SU-DHL-6 (cell line): ENCODE measurements at regions not wholly inside any gene's neighbourhood (a gene's known extent, or its start where the extent isn't known, plus 50 kb on each side); places are given as distances from the start of the nearest gene placed in this dataset.

Experiments
- EZH2phosphoT487 ChIP-seq: fragments of 200-600 bp; sonication (generic), shearing (Covaris generic); conservative IDR thresholded peaks from 2 replicates; pipeline ENCODE4 v1.6.1; 2018; ENCODE audit warnings: mild to moderate bottlenecking, antibody characterized with exemption, low read length, moderate library complexity, mixed read lengths
- TF ChIP-seq, protein P1 (sequence below): fragments of 200-600 bp; sonication (generic); IDR thresholded peaks from one replicate; pipeline ENCODE4 v1.5.1; 2017; ENCODE audit warnings: antibody characterized with exemption, mild to moderate bottlenecking, low read length, moderate library complexity; ENCODE audit not compliant: insufficient read depth, poor library complexity, severe bottlenecking

DNA sequence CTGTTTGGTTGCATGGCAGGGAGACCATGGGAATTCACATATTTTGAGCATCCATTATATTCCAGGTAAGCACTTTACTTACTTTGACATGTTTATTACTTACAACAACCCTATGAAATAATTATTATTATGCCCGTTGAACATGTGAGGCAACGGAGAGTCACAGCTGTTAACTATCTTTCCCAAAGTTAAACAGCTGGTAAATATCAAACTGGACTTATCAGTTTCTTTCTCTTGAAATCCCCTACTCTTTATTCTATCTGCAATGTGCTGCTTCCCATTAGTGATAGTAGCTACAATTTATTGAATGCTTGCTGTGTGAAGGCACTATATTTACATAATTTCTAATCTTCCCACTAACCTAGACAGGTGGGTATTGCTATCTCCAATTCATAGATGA is 847.7 kb upstream of the MAP3K7 start:
- TF ChIP-seq EZH2phosphoT487 = no peak
- TF ChIP-seq, protein P1, sequence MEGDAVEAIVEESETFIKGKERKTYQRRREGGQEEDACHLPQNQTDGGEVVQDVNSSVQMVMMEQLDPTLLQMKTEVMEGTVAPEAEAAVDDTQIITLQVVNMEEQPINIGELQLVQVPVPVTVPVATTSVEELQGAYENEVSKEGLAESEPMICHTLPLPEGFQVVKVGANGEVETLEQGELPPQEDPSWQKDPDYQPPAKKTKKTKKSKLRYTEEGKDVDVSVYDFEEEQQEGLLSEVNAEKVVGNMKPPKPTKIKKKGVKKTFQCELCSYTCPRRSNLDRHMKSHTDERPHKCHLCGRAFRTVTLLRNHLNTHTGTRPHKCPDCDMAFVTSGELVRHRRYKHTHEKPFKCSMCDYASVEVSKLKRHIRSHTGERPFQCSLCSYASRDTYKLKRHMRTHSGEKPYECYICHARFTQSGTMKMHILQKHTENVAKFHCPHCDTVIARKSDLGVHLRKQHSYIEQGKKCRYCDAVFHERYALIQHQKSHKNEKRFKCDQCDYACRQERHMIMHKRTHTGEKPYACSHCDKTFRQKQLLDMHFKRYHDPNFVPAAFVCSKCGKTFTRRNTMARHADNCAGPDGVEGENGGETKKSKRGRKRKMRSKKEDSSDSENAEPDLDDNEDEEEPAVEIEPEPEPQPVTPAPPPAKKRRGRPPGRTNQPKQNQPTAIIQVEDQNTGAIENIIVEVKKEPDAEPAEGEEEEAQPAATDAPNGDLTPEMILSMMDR = no peak
